ENCODE measurements at regions not wholly inside any gene's neighbourhood (a gene's known extent, or its start where the extent isn't known, plus 50 kb on each side); places are given as distances from the start of the nearest gene placed in this dataset.

DNA sequence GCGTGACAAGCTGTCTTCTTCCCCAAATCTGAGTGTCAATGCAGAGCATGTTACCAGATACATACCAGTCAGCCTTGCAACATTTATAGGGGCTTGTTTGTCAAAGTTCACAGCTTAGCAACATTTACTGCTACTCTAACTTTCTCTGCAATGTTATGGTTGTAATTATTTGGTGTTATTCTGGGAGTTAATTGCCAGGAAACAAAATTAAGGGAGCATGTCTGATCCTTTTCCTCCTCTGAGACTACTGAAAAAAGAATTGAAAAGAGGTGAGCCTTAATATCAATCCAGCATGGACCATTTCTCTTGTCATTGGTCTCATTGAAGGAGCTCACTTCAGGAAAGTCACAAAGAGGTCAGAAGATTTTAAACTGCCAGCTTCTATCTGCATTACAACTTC, 465.6 kb upstream of the LINC00305 start:
- FAIRE-seq (no peak), DNase-seq (ENCODE audit: low read depth) (no peak)
- TF ChIP-seq, protein P1, sequence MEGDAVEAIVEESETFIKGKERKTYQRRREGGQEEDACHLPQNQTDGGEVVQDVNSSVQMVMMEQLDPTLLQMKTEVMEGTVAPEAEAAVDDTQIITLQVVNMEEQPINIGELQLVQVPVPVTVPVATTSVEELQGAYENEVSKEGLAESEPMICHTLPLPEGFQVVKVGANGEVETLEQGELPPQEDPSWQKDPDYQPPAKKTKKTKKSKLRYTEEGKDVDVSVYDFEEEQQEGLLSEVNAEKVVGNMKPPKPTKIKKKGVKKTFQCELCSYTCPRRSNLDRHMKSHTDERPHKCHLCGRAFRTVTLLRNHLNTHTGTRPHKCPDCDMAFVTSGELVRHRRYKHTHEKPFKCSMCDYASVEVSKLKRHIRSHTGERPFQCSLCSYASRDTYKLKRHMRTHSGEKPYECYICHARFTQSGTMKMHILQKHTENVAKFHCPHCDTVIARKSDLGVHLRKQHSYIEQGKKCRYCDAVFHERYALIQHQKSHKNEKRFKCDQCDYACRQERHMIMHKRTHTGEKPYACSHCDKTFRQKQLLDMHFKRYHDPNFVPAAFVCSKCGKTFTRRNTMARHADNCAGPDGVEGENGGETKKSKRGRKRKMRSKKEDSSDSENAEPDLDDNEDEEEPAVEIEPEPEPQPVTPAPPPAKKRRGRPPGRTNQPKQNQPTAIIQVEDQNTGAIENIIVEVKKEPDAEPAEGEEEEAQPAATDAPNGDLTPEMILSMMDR (IDR thresholded peaks at IDR 0.05; ENCODE audit: insufficient read depth, low read length, severe bottlenecking) = no peak
- Histone ChIP-seq H3K36me3 (ENCODE audit: control insufficient read depth, insufficient read depth, low read length) (no peaks in the 10 kb centered on the region), H3K4me3 (ENCODE audit: low read depth, low read length) (no peak overlapping the region), H3K27me3 (ENCODE audit: control insufficient read depth, insufficient read depth, low read length) (no peaks in the 10 kb centered on the region)

GRCh38 chr18:64592246-64592645, 443.4 kb upstream of the LINC00305 start:
- FAIRE-seq (no peak), DNase-seq (ENCODE audit: low read depth) (no peak)
- TF ChIP-seq, protein P1 (IDR thresholded peaks at IDR 0.05; ENCODE audit: insufficient read depth, low read length, severe bottlenecking) = no peak
- Histone ChIP-seq H3K4me3 (ENCODE audit: low read depth, low read length) (no peak overlapping the region), H3K36me3 (ENCODE audit: control insufficient read depth, insufficient read depth, low read length) (no peaks in the 10 kb centered on the region), H3K27me3 (ENCODE audit: control insufficient read depth, insufficient read depth, low read length) (no peaks in the 10 kb centered on the region)

- H3K36me3 ChIP-seq (ENCODE audit: control insufficient read depth, insufficient read depth, low read length) = no peaks in the 10 kb centered on the region
- FAIRE-seq (no peak), DNase-seq (ENCODE audit: low read depth) (no peak)
- TF ChIP-seq, protein P1 (IDR thresholded peaks at IDR 0.05; ENCODE audit: insufficient read depth, low read length, severe bottlenecking) = no peak
- no peaks in the 10 kb centered on the region for H3K27me3 ChIP-seq (ENCODE audit: control insufficient read depth, insufficient read depth, low read length)
- H3K4me3 ChIP-seq (ENCODE audit: low read depth, low read length) = no peak overlapping the region
Measured at GRCh38 chr18:64589000-64589399, 440.1 kb upstream of the LINC00305 start.

GRCh38 chr18:64566456-64566855, 417.6 kb upstream of the LINC00305 start:
- no peaks in the 10 kb centered on the region for H3K27me3 ChIP-seq (ENCODE audit: control insufficient read depth, insufficient read depth, low read length)
- no peaks in the 10 kb centered on the region for H3K36me3 ChIP-seq (ENCODE audit: control insufficient read depth, insufficient read depth, low read length)
- H3K4me3 ChIP-seq (ENCODE audit: low read depth, low read length) = no peak overlapping the region
- FAIRE-seq (no peak), DNase-seq (ENCODE audit: low read depth) (peak; percentile 6)
- TF ChIP-seq, protein P1 (IDR thresholded peaks at IDR 0.05; ENCODE audit: insufficient read depth, low read length, severe bottlenecking) = no peak

- FAIRE-seq = no peak
- DNase-seq (ENCODE audit: low read depth) = no peak
- Histone ChIP-seq H3K4me3 (ENCODE audit: low read depth, low read length) (no peak overlapping the region), H3K36me3 (ENCODE audit: control insufficient read depth, insufficient read depth, low read length) (no peaks in the 10 kb centered on the region), H3K27me3 (ENCODE audit: control insufficient read depth, insufficient read depth, low read length) (no peaks in the 10 kb centered on the region)
- TF ChIP-seq, protein P1 (IDR thresholded peaks at IDR 0.05; ENCODE audit: insufficient read depth, low read length, severe bottlenecking) = no peak
Measured at GRCh38 chr18:64562651-64563050, 413.8 kb upstream of the LINC00305 start.

DNA sequence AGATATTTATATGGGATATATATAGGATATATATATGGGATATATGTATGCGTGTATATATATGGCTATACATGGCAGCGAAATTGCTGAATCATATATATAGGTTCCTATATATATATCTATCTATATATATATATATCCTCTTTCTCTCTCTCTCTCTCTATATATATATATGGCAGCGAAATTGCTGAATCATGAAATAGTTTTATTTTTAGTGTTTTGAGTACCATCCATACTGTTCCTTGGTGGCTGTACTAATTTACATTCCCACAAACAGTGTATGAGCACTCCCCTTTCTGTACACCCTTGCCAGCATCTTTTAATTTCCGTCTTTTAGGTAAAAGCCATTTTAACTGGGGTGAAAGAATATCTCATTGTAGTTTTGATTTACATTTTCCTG, 397.6 kb upstream of the LINC00305 start:
- Histone ChIP-seq H3K4me3 (ENCODE audit: low read depth, low read length) (no peak overlapping the region), H3K27me3 (ENCODE audit: control insufficient read depth, insufficient read depth, low read length) (no peaks in the 10 kb centered on the region), H3K36me3 (ENCODE audit: control insufficient read depth, insufficient read depth, low read length) (no peaks in the 10 kb centered on the region)
- DNase-seq (ENCODE audit: low read depth) (no peak), FAIRE-seq (no peak)
- TF ChIP-seq, protein P1 (IDR thresholded peaks at IDR 0.05; ENCODE audit: insufficient read depth, low read length, severe bottlenecking) = no peak

All from bronchial epithelial cell (primary cell).